IPS DF 6.9 (cell line): ENCODE measurements at regions not wholly inside any gene's neighbourhood (a gene's known extent, or its start where the extent isn't known, plus 50 kb on each side); places are given as distances from the start of the nearest gene placed in this dataset.

Experiments
- DNase-seq: peaks from one replicate; pipeline ENCODE4 v3.0.0-alpha.2; 2013; ENCODE audit warnings: low read depth, low spot score
- H3K27ac ChIP-seq: one replicate; pipeline ENCODE4 v1.5.1; 2013; ENCODE audit warnings: low read length, control low read depth
- H3K27me3 ChIP-seq: 2 replicates; pipeline ENCODE4 v1.6.1; 2013; ENCODE audit warnings: mild to moderate bottlenecking, low read length; ENCODE audit not compliant: control insufficient read depth, insufficient read depth
- H3K36me3 ChIP-seq: 2 replicates; pipeline ENCODE4 v1.6.1; 2013; ENCODE audit warnings: low read length; ENCODE audit not compliant: control insufficient read depth, insufficient read depth
- H3K4me1 ChIP-seq: 2 replicates; pipeline ENCODE4 v1.6.1; 2013; ENCODE audit warnings: low read length; ENCODE audit not compliant: control insufficient read depth, insufficient read depth
- H3K4me3 ChIP-seq: 2 replicates; pipeline ENCODE4 v1.5.1; 2013; ENCODE audit warnings: mild to moderate bottlenecking, low read length
- H3K9me3 ChIP-seq: 2 replicates; pipeline ENCODE4 v1.6.1; 2013; ENCODE audit warnings: low read length, inconsistent platforms; ENCODE audit not compliant: control insufficient read depth, insufficient read depth
- WGBS: extraction: QIAGEN DNeasy Blood & Tissue Kit; methylation state at CpG from one replicate; pipeline ENCODE4 v1.1.7; 2013; ENCODE audit warnings: mixed read lengths, missing lambda C conversion rate; ENCODE audit not compliant: insufficient read length, insufficient coverage; 5-methylcytosine and 5-hydroxymethylcytosine counted together

DNA sequence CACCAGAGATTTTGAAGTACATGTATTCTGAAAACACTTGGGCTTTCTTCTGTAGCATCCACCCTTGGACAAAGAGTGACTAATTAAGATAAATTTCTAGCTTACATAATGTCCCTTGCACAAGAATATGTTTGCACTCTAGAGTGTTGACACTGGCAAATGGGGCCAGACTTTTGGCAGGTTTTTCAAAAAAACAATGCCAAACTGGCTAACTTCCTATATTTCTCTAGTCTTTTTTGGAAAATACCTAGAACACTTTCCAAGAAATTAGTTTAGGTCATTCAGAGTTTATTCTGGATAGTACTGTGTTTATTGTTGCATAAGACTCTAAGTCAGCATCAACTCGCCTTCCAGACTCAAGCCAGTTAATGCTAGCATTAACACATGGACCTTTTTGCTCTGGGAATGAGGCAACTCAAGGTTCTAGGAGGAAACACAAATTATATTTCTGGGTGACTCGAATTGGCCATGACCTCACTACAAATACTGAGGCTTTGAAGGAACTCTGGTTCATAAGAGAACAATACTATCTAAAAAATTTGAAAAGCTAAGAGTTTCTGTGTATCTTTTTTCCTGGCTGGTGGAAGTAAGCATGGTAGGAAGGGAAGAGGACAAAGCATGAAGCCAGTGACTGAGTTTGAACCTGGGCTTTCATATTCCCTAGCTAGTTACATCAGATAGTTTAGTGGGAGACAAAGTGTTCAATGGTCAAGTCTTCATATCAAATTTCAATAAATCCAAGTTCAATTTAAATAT, 101.6 kb downstream of the NREP start:
- Histone ChIP-seq H3K4me1 (no peaks in the 10 kb centered on the region), H3K36me3 (no peaks in the 10 kb centered on the region), H3K27ac (no peak overlapping the region), H3K9me3 (no peaks in the 10 kb centered on the region), H3K27me3 (no peaks in the 10 kb centered on the region), H3K4me3 (no peak overlapping the region)
- no CpG with 5 or more reads among the region's 2 CpGs for WGBS
- no peak for DNase-seq

DNA sequence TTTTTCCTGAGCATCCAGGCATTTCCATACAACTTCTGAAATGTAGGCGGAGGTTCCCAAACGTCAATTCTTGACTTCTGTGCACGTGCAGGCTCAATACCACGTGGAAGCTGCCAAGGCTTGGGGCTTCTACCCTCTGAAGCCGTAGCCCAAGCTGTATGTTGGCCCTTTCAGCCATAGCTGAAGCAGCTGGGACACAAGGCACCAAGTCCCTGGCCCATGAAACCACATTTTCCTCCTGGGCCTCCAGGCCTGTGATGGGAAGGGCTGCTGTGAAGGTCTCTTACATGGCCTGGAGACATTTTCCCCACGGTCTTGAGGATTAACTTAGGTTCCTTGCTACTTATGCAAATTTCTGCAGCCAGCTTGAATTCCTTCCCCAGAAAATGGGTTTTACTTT, 103.6 kb downstream of the NREP start:
- Histone ChIP-seq H3K27me3 (no peaks in the 10 kb centered on the region), H3K27ac (no peak overlapping the region), H3K4me3 (no peak overlapping the region), H3K9me3 (no peaks in the 10 kb centered on the region), H3K4me1 (no peaks in the 10 kb centered on the region), H3K36me3 (no peaks in the 10 kb centered on the region)
- WGBS: no CpG with 5 or more reads among the region's 6 CpGs
- DNase-seq: no peak

DNA sequence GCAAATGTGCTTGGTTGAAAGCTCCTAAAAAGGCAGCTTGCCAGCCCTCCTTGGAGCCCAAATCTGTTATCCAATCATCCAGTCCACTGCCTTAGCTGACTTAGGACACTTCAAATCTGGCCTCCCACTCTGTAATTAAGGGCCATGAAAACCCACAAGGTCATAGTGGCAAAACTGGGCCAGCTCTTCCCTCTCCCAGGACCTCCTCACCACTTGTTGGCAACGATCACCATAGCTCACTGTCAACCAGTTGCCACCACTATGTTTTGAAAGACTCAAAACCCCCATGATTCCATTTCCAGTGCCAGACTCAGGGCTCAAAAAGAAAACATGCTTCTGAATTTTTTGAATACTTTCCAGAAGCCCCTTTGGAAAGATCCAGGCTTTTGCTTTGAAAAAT, 107.5 kb downstream of the NREP start:
- H3K27ac ChIP-seq: no peak overlapping the region
- WGBS: no CpG with 5 or more reads among the region's 1 CpG
- H3K9me3 ChIP-seq: no peaks in the 10 kb centered on the region
- H3K36me3 ChIP-seq: no peaks in the 10 kb centered on the region
- H3K27me3 ChIP-seq: no peaks in the 10 kb centered on the region
- H3K4me1 ChIP-seq: no peaks in the 10 kb centered on the region
- no peak overlapping the region for H3K4me3 ChIP-seq
- DNase-seq: no peak

DNA sequence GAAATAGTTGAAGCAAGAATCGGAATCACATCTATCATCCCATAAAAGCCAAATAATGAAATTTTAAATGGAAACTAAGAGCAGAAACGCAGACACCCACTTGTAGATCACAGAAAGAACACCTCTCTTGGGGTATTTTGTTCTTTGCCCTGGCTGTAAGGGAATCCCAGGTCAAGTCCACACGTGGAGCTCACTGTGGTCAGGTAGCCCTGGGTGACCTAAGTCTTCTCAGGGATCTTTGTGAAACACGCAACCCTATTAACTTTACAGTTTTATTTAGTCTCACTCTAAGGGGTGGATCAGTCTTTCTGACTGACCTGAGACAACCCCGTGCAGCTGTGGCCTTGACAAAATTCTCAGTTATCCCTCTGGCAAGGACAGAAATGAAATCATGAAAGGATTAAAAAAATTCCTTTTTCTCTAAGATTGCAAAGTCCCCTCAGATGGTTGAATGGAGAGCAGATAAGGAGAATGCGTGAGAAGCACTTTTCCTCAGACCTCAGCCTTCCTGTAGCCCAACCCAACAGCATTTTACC, 111.6 kb downstream of the NREP start:
- Histone ChIP-seq H3K27me3 (no peaks in the 10 kb centered on the region), H3K27ac (no peak overlapping the region), H3K4me1 (no peaks in the 10 kb centered on the region), H3K36me3 (no peaks in the 10 kb centered on the region), H3K9me3 (peaks cover 1% of the 10 kb centered on the region; the same call in 1 of the 2 replicates), H3K4me3 (no peak overlapping the region)
- no peak for DNase-seq
- WGBS: no CpG with 5 or more reads among the region's 6 CpGs

DNA sequence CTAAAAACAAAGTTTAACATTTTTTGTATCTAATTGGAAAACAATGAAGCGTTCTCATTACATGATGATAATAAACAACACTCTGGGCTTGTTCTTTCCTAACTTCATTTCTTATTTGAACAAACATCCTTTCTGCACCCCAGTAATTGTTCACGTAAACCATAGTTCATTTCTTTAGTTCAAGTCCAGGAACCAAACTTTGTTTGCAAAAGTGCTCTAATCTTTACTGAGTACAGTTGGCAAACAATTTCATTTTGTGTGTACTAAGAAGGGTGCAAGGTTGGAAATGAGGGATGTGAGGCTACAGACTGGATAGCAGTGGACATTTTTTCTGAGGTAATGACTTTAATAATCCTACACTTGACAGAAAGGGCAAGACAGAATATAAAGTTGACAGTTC, 113.5 kb downstream of the NREP start:
- peaks cover 1% of the 10 kb centered on the region; the same call in 1 of the 2 replicates for H3K9me3 ChIP-seq
- no peaks in the 10 kb centered on the region for H3K27me3 ChIP-seq
- H3K4me3 ChIP-seq: no peak overlapping the region
- no peaks in the 10 kb centered on the region for H3K4me1 ChIP-seq
- H3K27ac ChIP-seq: no peak overlapping the region
- DNase-seq: no peak
- no CpG with 5 or more reads among the region's 2 CpGs for WGBS
- no peaks in the 10 kb centered on the region for H3K36me3 ChIP-seq

DNA sequence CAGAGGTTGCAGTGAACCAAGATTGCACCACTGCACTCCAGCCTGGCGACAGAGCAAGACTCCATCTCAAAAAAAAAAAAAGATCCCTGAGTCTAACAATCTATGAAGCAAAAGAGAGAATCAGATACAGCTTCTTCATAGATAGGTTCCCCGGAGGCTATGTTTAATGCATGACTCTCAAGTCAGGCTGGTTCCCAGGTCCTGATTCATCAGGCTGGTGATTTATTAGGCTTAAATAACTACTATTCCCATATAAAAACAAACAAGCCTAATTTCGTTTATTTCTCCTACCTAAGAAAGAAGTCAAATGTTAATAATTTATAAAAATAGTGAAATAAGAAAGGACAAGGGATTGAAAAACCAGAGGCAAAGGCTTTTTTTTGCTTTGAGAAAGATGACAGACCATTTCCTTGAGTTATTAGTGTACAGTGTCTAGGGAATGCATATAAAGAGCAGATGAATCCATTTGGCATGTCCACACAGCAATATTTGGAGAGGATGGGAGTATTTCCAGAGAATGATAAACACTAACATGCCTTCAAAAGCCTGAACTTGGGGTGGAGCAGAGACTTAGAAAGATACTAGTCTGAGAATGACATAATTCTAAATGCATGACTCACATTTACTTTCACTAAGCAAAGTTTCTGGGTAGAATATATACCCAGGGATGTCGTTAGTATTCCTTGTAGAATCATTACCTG, 115.3 kb downstream of the NREP start:
- DNase-seq: no peak

DNA sequence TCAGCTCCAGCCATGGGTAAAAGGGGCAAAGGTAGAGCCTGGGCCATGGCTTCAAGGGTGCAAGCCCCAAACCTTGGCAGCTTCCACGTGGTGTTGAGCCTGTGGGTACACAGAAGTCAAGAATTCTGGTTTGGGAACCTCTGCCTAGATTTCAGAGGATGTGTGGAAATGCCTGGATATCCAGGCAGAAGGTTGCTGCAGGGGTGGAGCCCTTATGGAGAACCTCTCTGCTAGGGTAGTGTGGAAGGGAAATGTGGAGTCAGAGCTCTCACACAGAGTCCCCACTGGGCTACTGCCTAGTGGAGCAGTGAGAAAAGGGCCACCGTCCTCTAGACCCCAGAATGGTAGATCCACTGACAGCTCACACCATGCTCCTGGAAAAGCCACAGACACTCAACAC, 117.1 kb downstream of the NREP start:
- no peaks in the 10 kb centered on the region for H3K4me1 ChIP-seq

More for the DNA sequence above, 115.3 kb downstream of the NREP start:
- Histone ChIP-seq H3K4me3 (no peak overlapping the region), H3K36me3 (no peaks in the 10 kb centered on the region), H3K27ac (no peak overlapping the region), H3K27me3 (no peaks in the 10 kb centered on the region), H3K4me1 (no peaks in the 10 kb centered on the region), H3K9me3 (peaks cover 1% of the 10 kb centered on the region; the same call in 1 of the 2 replicates)
- WGBS: no CpG with 5 or more reads among the region's 4 CpGs

DNA sequence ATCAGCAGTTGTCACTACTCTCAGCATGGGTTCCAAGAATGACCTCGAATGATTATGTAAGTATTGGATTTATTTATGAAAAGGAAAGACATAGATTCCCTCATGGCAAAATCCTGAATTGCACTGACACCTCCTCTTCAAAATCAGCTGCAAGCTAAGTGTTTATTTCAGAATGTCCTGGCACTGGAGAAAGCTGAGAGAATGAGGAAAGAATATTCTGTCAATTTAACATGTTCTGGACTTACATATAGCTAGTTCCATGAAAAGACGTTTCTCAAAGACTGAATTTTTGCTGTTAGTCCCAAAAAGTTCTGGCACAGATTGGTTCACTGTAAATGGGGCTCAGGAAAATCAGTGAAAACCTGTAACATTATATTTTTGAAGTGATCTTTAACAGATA, 120.3 kb downstream of the NREP start:
- Histone ChIP-seq H3K27ac (no peak overlapping the region), H3K4me1 (no peaks in the 10 kb centered on the region), H3K27me3 (no peaks in the 10 kb centered on the region), H3K36me3 (no peaks in the 10 kb centered on the region), H3K9me3 (peaks cover 1% of the 10 kb centered on the region; the same call in 1 of the 2 replicates), H3K4me3 (no peak overlapping the region)
- no peak for DNase-seq
- no CpG with 5 or more reads among the region's 2 CpGs for WGBS

More for the DNA sequence above, 117.1 kb downstream of the NREP start:
- Histone ChIP-seq H3K27me3 (no peaks in the 10 kb centered on the region), H3K4me3 (no peak overlapping the region), H3K27ac (no peak overlapping the region), H3K9me3 (peaks cover 1% of the 10 kb centered on the region; the same call in 1 of the 2 replicates), H3K36me3 (no peaks in the 10 kb centered on the region)
- DNase-seq: no peak
- WGBS: no CpG with 5 or more reads among the region's 2 CpGs

DNA sequence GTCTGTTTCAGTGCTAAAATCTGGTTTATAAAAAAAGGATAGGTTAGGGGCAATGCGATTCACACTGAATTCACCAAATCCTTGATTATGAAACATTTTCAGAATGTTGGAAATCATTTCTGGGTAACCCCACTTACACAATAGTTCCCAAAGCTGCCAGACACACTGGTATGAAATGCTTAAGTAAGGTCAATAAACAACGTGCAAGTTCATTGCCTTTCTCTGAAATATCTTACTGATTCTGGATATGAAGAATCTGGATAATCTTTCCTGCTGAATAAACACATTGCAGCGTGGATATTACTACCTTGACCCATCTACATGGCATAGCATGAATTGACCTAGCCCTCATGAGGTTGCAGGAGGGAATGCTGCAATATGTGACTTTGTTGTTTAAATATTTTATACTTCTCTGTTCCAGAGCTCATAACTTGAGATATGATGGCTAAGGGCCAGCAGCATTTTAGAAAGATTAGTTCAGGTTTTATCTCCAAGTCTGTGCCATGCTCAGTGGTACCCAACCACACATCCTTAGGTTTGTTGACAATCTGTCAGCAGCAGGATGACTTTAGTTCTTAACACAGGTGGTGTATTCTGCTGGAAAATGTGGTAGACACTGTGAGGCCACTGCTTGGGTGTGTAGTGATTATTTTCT, 121.0 kb downstream of the NREP start:
- peaks cover 1% of the 10 kb centered on the region; the same call in 1 of the 2 replicates for H3K9me3 ChIP-seq
- no peak overlapping the region for H3K27ac ChIP-seq
- no peaks in the 10 kb centered on the region for H3K36me3 ChIP-seq
- no peaks in the 10 kb centered on the region for H3K27me3 ChIP-seq
- WGBS: no CpG with 5 or more reads among the region's 3 CpGs
- H3K4me3 ChIP-seq: no peak overlapping the region
- DNase-seq: no peak
- H3K4me1 ChIP-seq: no peaks in the 10 kb centered on the region

DNA sequence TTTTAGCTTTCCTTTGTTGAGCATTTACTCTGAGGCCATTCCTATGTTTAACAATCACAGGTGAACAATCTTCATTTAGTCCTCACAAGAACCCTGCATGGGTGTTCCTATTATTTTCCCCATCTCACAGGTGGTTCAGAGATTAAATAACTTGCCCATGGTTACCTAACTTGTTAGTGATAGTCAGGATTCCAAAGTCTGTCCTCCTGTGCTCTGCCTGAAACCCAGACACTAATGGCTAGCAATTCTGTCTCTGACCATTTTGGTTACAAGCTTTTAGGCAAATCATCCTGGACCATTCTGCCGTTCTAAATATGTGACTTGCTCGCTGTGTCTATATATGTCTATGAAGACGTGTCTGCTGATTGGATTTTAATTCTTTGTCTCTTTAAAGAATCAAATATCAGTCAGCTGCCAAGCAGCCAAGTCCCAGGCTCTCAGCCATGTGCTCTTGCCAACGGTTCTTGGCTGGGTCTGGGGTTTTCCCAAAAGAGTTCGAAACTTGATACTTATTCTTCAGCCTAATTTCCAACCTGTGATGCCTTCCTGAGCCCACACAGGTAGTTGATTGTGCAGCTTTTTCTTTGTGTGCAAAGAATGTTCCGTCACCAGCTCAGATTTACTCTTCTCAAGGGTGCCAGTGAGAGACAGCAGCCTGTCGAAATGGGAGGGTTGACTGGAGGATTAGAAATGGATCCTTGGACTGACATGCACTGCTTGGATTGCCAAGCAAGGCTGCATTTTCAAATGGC, 121.7 kb downstream of the NREP start:
- no peaks in the 10 kb centered on the region for H3K36me3 ChIP-seq

More for the DNA sequence above, 121.7 kb downstream of the NREP start:
- Histone ChIP-seq H3K4me3 (no peak overlapping the region), H3K4me1 (no peaks in the 10 kb centered on the region), H3K9me3 (no peaks in the 10 kb centered on the region), H3K27me3 (no peaks in the 10 kb centered on the region), H3K27ac (no peak overlapping the region)
- WGBS: no CpG with 5 or more reads among the region's 7 CpGs
- no peak for DNase-seq
